ENCODE measurements at regions not wholly inside any gene's neighbourhood (a gene's known extent, or its start where the extent isn't known, plus 50 kb on each side); places are given as distances from the start of the nearest gene placed in this dataset.

DNA sequence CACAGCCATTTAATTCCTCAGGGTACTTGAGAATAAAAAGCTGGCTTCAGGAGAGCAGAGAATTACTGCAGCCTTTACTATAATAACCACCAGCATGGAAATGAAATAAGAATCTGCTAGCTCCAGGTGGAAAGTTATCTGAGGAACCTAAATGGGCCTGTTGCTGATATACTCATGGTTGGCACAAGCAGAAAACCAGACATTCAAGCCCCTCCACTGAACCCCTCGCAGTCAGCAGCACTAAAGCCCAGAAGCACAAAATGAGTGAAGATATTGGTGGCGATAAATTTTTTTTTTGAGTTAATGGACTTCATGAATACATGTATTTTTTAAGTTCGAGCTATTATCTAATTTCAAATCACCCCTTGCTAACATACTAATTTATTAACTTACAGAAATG lies 303.9 kb upstream of the NRP1 start:
- no peaks in the 10 kb centered on the region for H3K79me2 ChIP-seq (ENCODE audit: insufficient read depth, low read length)
- no peaks in the 10 kb centered on the region for H3K27me3 ChIP-seq (ENCODE audit: insufficient read depth, low read length, poor library complexity, severe bottlenecking)
- TF ChIP-seq EZH2phosphoT487 (IDR thresholded peaks at IDR 0.05; ENCODE audit: borderline replicate concordance), result no peak
- TF ChIP-seq, protein P1, sequence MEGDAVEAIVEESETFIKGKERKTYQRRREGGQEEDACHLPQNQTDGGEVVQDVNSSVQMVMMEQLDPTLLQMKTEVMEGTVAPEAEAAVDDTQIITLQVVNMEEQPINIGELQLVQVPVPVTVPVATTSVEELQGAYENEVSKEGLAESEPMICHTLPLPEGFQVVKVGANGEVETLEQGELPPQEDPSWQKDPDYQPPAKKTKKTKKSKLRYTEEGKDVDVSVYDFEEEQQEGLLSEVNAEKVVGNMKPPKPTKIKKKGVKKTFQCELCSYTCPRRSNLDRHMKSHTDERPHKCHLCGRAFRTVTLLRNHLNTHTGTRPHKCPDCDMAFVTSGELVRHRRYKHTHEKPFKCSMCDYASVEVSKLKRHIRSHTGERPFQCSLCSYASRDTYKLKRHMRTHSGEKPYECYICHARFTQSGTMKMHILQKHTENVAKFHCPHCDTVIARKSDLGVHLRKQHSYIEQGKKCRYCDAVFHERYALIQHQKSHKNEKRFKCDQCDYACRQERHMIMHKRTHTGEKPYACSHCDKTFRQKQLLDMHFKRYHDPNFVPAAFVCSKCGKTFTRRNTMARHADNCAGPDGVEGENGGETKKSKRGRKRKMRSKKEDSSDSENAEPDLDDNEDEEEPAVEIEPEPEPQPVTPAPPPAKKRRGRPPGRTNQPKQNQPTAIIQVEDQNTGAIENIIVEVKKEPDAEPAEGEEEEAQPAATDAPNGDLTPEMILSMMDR (conservative IDR thresholded peaks at IDR 0.05; ENCODE audit: low read length), result no peak
- H3K9ac ChIP-seq (ENCODE audit: low read depth, low read length, poor library complexity, severe bottlenecking), result no peak overlapping the region
- H3K9me3 ChIP-seq (ENCODE audit: insufficient read depth, low read depth, low read length), result no peaks in the 10 kb centered on the region
- no peaks in the 10 kb centered on the region for H3F3A ChIP-seq (ENCODE audit: low read depth)
- no peak overlapping the region for H2AFZ ChIP-seq (ENCODE audit: low read length)
- H3K36me3 ChIP-seq (ENCODE audit: insufficient read depth, low read length), result no peaks in the 10 kb centered on the region
- H3K4me2 ChIP-seq (ENCODE audit: low read depth, low read length, poor library complexity, severe bottlenecking), result no peak overlapping the region
- no peaks in the 10 kb centered on the region for H4K20me1 ChIP-seq (ENCODE audit: insufficient read depth, low read length, poor library complexity, severe bottlenecking)
- H3K9me2 ChIP-seq (replicated peaks; ENCODE audit: low read depth, low read length), result no peaks in the 10 kb centered on the region
- H3K4me1 ChIP-seq (ENCODE audit: insufficient read depth, low read length, poor library complexity, severe bottlenecking), result no peaks in the 10 kb centered on the region
- no peak overlapping the region for H3K4me3 ChIP-seq (ENCODE audit: low read length, poor library complexity, severe bottlenecking)

DNA sequence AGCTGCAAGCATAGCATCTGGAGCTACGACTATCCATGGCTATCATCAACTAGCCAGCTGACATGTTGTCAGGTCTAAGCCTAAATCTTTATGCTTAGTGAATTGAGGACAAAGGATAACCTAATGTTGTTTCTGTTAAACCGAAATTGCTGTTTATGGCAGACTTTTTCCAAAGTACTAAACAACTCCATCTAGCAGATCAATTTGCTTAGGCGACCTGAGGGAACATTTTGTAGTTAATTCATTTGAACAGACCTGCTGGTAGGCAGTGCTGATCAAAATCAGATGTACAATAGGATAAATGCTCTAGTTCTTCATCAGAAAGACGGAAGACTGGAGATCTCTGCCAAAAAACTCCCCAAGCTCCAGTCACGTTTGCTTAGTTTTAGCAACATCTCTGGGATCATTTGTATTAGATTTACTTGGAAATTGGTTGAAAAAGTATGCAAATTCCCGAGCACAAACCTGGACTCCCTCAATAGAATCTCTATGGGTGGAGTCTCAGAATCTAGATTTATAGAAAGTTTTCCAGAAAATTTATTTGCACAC lies 301.6 kb upstream of the NRP1 start:
- no peak for TF ChIP-seq EZH2phosphoT487 (IDR thresholded peaks at IDR 0.05; ENCODE audit: borderline replicate concordance)
- TF ChIP-seq, protein P1 (conservative IDR thresholded peaks at IDR 0.05; ENCODE audit: low read length), result no peak
- Histone ChIP-seq H2AFZ (ENCODE audit: low read length) (no peak overlapping the region), H3K27me3 (ENCODE audit: insufficient read depth, low read length, poor library complexity, severe bottlenecking) (no peaks in the 10 kb centered on the region), H3K4me2 (ENCODE audit: low read depth, low read length, poor library complexity, severe bottlenecking) (no peak overlapping the region), H3K36me3 (ENCODE audit: insufficient read depth, low read length) (no peaks in the 10 kb centered on the region), H3K4me3 (ENCODE audit: low read length, poor library complexity, severe bottlenecking) (no peak overlapping the region), H3K79me2 (ENCODE audit: insufficient read depth, low read length) (no peaks in the 10 kb centered on the region), H3K9me3 (ENCODE audit: insufficient read depth, low read depth, low read length) (no peaks in the 10 kb centered on the region), H3F3A (ENCODE audit: low read depth) (no peaks in the 10 kb centered on the region), H3K4me1 (ENCODE audit: insufficient read depth, low read length, poor library complexity, severe bottlenecking) (no peaks in the 10 kb centered on the region), H4K20me1 (ENCODE audit: insufficient read depth, low read length, poor library complexity, severe bottlenecking) (no peaks in the 10 kb centered on the region), H3K9me2 (replicated peaks; ENCODE audit: low read depth, low read length) (no peaks in the 10 kb centered on the region), H3K9ac (ENCODE audit: low read depth, low read length, poor library complexity, severe bottlenecking) (no peak overlapping the region)

DNA sequence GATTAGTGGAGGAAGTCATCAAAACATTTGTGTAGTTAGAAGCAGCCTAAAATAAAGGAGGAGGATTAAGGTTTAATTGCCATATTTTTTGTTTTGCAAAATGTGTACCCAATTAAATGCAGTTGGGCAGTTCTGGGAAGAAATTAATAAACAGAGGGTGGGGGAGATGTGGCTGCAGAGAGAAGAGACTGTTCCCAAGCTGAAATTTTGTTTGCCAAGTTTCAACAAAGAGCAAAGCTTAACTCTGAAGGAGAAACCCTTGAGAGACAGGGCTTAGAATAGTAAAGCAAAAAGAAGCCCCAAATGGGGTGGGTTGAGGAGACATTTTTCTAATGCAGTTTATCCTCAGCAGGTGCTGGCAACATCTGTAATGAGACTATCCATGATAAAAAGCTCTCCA lies 298.0 kb upstream of the NRP1 start:
- no peak overlapping the region for H3K4me2 ChIP-seq (ENCODE audit: low read depth, low read length, poor library complexity, severe bottlenecking)
- no peaks in the 10 kb centered on the region for H3K27me3 ChIP-seq (ENCODE audit: insufficient read depth, low read length, poor library complexity, severe bottlenecking)
- H4K20me1 ChIP-seq (ENCODE audit: insufficient read depth, low read length, poor library complexity, severe bottlenecking), result no peaks in the 10 kb centered on the region
- H3K79me2 ChIP-seq (ENCODE audit: insufficient read depth, low read length), result no peaks in the 10 kb centered on the region
- H3K9me3 ChIP-seq (ENCODE audit: insufficient read depth, low read depth, low read length), result no peaks in the 10 kb centered on the region
- H3K4me3 ChIP-seq (ENCODE audit: low read length, poor library complexity, severe bottlenecking), result no peak overlapping the region
- no peaks in the 10 kb centered on the region for H3F3A ChIP-seq (ENCODE audit: low read depth)
- no peaks in the 10 kb centered on the region for H3K9me2 ChIP-seq (replicated peaks; ENCODE audit: low read depth, low read length)
- no peak for TF ChIP-seq EZH2phosphoT487 (IDR thresholded peaks at IDR 0.05; ENCODE audit: borderline replicate concordance)
- TF ChIP-seq, protein P1 (conservative IDR thresholded peaks at IDR 0.05; ENCODE audit: low read length), result no peak
- no peaks in the 10 kb centered on the region for H3K4me1 ChIP-seq (ENCODE audit: insufficient read depth, low read length, poor library complexity, severe bottlenecking)
- no peaks in the 10 kb centered on the region for H3K36me3 ChIP-seq (ENCODE audit: insufficient read depth, low read length)
- H2AFZ ChIP-seq (ENCODE audit: low read length), result no peak overlapping the region
- H3K9ac ChIP-seq (ENCODE audit: low read depth, low read length, poor library complexity, severe bottlenecking), result no peak overlapping the region
